HUES48 (cell line): ENCODE measurements at regions not wholly inside any gene's neighbourhood (a gene's known extent, or its start where the extent isn't known, plus 50 kb on each side); places are given as distances from the start of the nearest gene placed in this dataset.
"Not testable (repeated sequence)": the region's sequence is repeated elsewhere in the genome, so short reads cannot be mapped to it uniquely, and the experiment has no call there.

Experiments used
- H3K27ac ChIP-seq: one replicate; pipeline ENCODE4 v1.7.0; 2013; ENCODE audit warnings: low read depth, low read length, inconsistent platforms
- H3K27me3 ChIP-seq: 2 replicates; pipeline ENCODE4 v1.6.1; 2013; ENCODE audit warnings: mild to moderate bottlenecking, low read length; ENCODE audit not compliant: control insufficient read depth, insufficient read depth
- H3K36me3 ChIP-seq: 2 replicates; pipeline ENCODE4 v1.6.1; 2013; ENCODE audit warnings: low read length; ENCODE audit not compliant: control insufficient read depth, insufficient read depth
- H3K4me1 ChIP-seq: 2 replicates; pipeline ENCODE4 v1.6.1; 2013; ENCODE audit warnings: mild to moderate bottlenecking, low read length; ENCODE audit not compliant: control insufficient read depth, insufficient read depth
- H3K4me3 ChIP-seq: 2 replicates; pipeline ENCODE4 v1.5.1; 2013; ENCODE audit warnings: mild to moderate bottlenecking, low read depth, low read length
- H3K9ac ChIP-seq: 2 replicates; pipeline ENCODE4 v1.6.1; 2013; ENCODE audit warnings: mild to moderate bottlenecking, low read depth, low read length, moderate library complexity
- H3K9me3 ChIP-seq: 2 replicates; pipeline ENCODE4 v1.6.1; 2013; ENCODE audit warnings: low read length; ENCODE audit not compliant: control insufficient read depth, insufficient read depth

DNA sequence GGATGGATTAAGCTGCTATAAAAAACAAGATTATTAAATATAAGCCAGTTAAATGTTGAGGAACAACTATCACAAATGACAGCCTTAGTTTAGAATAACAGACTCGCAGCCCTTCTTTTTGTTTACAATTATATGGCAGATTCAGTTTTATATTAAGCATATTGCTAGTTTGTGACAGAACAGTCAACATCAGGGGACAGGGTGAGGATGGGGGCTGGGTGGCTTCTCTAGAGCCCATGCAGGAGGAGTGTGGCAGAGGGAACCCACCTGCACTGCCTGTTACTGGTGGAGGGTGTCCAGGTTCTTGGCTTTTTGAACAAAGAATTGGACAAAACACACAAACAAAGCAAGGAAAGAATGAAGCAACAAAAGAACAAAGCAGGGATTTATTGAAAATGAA is 799.7 kb downstream of the PRIM2 start:
- H3K9me3 ChIP-seq, H3K27me3 ChIP-seq, H3K36me3 ChIP-seq, H3K4me3 ChIP-seq, H3K27ac ChIP-seq, H3K9ac ChIP-seq, H3K4me1 ChIP-seq: not testable (repeated sequence)

DNA sequence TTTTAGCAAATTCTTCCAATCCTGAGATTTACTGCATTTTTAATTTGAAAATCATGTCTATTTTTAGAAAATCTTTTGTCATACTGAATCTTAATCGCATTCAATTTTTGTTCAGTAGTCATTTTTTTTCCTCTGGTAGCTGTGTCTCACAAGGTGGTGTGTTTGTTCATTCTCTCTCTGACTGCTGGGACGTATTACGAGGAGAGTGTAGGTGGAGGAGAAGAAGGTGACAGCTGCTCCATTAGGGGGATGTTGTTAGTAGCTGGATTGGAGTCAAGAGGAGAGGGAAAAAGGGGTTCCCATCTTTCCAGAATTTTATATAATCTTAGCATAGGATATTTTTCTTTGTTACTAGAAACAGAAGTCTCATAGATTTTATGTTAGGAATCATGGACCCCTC is 804.2 kb downstream of the PRIM2 start:
- H3K4me3 ChIP-seq, result not testable (repeated sequence)

DNA sequence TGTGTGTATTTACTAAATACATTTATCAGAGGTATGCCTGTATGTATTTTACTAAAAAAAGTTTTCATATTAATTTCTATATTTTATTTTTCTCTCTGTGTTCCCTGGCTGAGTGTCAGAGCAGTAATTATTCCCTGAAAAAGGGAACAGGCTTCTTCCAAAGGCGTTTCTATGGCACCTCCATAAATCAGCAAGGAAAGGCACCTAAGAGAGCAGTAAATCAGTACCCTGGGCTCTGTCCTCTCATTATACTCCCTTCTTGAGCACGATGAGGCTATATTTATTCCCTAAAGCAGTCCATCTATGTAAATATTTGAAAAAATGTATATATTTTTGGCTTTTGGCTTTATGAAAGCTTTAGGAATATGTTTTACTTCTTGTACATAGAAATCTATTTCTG is 806.3 kb downstream of the PRIM2 start:
- H3K27me3 ChIP-seq, H3K4me3 ChIP-seq, H3K36me3 ChIP-seq, H3K9me3 ChIP-seq, H3K4me1 ChIP-seq, H3K9ac ChIP-seq, H3K27ac ChIP-seq: not testable (repeated sequence)

More for the DNA sequence above, 804.2 kb downstream of the PRIM2 start:
- not testable (repeated sequence) for H3K4me1 ChIP-seq, H3K9ac ChIP-seq, H3K27ac ChIP-seq, H3K36me3 ChIP-seq, H3K27me3 ChIP-seq, H3K9me3 ChIP-seq

DNA sequence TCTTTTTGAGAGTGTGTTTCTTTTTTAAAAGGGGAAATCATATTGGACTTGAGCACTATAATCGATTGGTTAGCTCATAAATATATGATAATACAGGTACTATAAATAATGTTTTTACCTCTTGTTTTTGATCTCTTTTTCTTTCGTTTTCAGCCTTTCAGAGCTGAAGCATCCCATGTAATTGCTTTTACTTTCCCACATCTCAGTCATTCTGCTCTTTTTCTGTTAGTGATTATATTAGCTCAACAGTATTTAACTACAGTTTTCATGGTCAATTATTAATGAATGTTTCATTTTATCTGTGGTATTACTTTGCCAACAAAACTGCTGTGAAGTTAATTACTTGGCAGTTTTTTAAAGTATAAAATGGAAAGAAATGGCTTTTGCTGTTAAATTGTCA is 811.1 kb downstream of the PRIM2 start:
- not testable (repeated sequence) for H3K9ac ChIP-seq, H3K27me3 ChIP-seq, H3K27ac ChIP-seq, H3K9me3 ChIP-seq, H3K36me3 ChIP-seq, H3K4me3 ChIP-seq, H3K4me1 ChIP-seq

DNA sequence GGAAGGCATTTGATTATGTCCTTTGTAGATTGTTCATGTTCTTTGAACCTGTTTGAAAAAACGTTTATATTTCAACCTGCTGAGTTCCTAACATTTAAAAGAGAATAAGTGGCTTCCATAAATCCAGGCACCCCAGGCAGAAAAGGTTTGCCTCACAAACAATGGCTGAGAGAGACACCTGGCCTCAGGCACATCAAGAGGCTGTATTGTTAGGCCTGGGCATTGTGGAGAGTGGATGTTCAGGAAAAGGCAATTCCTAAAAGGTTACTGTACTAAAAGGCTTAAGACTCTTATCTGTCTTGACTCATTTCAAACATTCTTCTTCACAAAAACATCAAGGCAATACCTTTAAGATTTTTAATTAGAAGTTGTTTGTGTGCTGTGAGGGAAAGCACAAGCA is 811.7 kb downstream of the PRIM2 start:
- H3K9me3 ChIP-seq, H3K4me1 ChIP-seq, H3K4me3 ChIP-seq, H3K36me3 ChIP-seq, H3K27ac ChIP-seq, H3K27me3 ChIP-seq, H3K9ac ChIP-seq: not testable (repeated sequence)

DNA sequence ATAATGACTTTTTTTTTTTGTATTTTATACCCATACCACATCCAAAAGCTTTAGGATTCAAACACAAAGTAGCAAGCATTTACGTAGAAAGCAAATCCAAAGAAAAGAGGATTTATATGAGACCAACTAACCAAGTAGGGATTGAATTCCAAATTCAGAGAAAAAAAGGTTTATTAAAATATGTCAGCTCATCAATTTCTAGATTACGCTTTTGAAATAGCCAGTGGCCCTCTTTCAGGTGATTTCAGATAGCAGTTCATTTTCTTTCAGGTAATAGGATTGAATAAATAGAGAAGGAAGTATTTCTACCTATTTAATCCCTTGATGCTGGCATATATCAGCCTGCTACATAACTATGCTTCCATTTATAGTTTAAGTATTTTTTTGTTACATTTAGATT is 822.3 kb downstream of the PRIM2 start:
- H3K4me1 ChIP-seq, H3K27ac ChIP-seq, H3K9me3 ChIP-seq, H3K27me3 ChIP-seq, H3K9ac ChIP-seq, H3K36me3 ChIP-seq, H3K4me3 ChIP-seq: not testable (repeated sequence)

DNA sequence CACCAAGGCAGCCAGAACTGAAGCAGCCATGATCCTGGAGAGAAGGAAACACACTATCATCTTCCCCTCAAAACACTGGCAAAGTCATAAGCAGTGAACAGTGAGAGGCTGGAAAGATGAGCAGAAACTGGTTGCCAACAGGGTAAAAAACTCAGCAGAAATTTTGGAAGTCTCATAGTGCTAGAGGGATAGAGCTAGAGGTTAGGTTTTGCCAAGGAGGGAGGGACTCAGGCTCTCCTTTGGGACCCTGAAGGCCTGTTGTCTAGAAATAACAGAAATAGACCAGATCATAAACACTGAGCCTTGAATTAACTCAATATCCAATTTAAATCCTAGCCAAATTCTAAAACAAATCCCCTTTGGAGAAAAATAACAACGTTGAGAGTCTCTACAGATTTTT is 853.6 kb downstream of the PRIM2 start:
- not testable (repeated sequence) for H3K36me3 ChIP-seq, H3K9me3 ChIP-seq, H3K27me3 ChIP-seq, H3K4me1 ChIP-seq, H3K4me3 ChIP-seq, H3K9ac ChIP-seq, H3K27ac ChIP-seq

DNA sequence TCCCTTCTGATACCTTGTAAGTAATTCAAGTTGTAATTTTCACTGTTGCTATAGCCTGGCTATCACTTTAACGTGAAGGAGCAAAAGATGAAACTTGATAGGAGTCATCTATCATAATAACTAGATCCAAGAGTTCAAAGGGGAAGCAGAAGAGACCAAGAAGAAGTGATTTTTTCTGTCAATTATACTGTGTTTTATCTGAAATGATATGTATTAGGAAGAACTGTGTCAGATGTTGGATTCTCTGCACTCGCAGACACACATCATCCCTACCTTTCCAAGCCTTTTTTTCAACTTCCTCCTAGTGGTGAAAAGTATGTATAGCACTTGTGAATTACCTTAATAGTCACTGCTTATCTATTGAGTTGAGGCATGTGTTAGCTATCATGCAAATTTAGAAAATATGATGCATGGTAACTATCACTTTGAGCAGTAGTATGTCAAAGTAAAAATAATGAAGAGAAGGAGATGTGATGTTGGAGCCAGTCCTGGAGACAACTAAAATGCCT is 864.2 kb downstream of the PRIM2 start:
- not testable (repeated sequence) for H3K27me3 ChIP-seq, H3K9ac ChIP-seq, H3K36me3 ChIP-seq, H3K4me3 ChIP-seq, H3K27ac ChIP-seq, H3K4me1 ChIP-seq, H3K9me3 ChIP-seq

DNA sequence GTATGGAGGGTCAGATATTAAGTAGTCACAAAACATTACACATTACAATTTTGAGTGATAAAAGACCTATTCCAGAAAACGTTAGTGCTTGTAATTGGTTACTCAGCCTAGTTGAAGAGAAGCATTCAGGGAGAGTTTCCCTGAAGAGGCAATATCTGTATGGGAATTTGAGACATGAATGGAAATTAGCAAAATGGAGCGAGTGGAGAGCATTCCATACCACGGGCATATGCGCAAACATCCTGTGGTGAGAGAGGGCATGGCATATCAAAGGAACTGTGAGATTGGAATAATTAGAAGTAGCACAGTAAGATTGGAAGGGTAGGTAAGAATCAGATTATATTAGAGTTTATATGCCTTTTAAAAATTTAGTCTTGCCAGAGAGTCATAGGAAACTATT is 867.9 kb downstream of the PRIM2 start:
- not testable (repeated sequence) for H3K27ac ChIP-seq, H3K27me3 ChIP-seq, H3K4me1 ChIP-seq, H3K36me3 ChIP-seq, H3K4me3 ChIP-seq, H3K9ac ChIP-seq
- H3K9me3 ChIP-seq, result peaks cover 19% of the 10 kb centered on the region

DNA sequence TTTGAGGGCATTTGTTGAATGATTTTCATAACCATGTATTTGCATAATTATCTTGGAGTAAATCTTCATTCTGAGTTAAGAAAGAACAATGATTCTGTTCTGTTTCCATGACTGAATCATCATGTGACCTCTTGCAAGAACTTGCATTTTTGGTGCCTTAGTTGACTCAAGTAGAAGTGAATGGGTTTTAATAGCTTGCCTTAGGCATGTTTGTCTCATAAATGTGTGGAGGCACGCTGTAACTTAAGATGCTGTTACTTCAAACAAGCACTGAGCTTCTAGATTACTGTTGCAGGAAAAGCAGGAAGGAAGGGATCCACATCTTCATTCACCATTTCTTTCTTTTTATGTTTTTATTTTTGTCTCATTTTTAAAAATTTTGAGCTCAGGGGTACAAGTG is 875.8 kb downstream of the PRIM2 start:
- H3K36me3 ChIP-seq, H3K4me1 ChIP-seq, H3K4me3 ChIP-seq, H3K9ac ChIP-seq, H3K27ac ChIP-seq, H3K27me3 ChIP-seq: not testable (repeated sequence)
- peaks cover 36% of the 10 kb centered on the region for H3K9me3 ChIP-seq

DNA sequence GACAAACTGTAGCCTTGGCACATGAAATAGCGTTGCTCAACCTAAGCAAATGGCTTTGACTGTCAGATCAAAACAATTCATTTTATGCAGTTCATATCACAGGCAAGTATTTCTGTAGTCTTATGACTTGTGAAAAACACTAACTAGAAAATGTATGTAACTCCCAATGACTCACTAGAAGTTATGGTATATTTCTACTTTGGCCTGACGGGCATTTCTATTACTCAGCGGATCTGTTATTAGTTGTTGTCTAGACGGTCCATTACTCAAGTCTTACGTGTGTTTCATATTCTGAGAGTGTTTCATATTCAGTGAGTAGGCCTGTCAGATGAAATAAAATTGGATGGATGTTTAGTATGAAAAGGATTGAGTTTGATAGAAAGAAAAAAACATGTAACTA is 880.9 kb downstream of the PRIM2 start:
- Histone ChIP-seq H3K4me1 (no peaks in the 10 kb centered on the region), H3K9ac (no peak overlapping the region), H3K4me3 (no peak overlapping the region), H3K36me3 (no peaks in the 10 kb centered on the region), H3K9me3 (peaks cover 39% of the 10 kb centered on the region), H3K27me3 (no peaks in the 10 kb centered on the region), H3K27ac (no peak overlapping the region)

DNA sequence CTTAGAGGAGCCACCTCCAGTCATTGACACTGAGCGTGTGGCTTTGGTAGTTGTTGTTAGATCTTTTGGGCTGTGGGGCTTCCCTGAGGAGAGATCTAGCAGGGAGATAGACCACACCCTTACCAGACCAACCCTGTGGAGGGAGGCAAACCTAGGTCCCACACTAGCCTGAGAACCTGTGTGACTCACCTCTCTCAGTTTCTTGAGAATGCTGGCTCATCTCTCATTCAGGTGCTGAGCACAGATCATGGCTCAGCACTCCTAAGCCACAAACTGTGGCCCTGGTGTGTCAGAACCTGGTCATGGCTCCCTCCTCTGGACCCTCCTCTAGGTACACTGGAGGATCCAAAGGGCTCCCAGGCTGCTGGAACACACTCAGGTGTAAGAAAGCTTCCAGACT is 919.7 kb downstream of the PRIM2 start:
- not testable (repeated sequence) for H3K9ac ChIP-seq, H3K4me1 ChIP-seq, H3K36me3 ChIP-seq, H3K4me3 ChIP-seq, H3K27me3 ChIP-seq, H3K27ac ChIP-seq
- H3K9me3 ChIP-seq, result peaks cover 73% of the 10 kb centered on the region
